ENCODE measurements at regions not wholly inside any gene's neighbourhood (a gene's known extent, or its start where the extent isn't known, plus 50 kb on each side); places are given as distances from the start of the nearest gene placed in this dataset.

DNA sequence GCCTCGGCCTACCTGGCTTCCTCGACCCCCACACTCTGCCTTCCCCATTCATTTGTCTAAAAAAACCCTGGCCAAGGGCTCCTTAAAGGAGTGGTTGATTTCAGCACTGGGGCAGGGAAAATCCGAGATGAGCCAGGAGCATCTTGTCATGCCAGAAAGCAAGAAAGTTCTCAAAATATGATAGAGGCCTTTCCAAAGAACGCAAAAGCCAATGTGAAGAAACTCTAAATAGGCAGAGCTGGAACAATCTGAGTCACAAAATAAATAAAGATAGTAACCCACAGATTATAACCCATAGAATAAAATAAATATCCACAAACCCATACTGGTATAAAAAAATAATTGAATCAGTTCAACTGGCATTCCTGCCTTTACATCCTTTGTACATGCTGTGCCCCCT is 192.3 kb upstream of the SALL1 start:
- no peak overlapping the region for H3K4me3 ChIP-seq
- no peak overlapping the region for H3K27ac ChIP-seq
- TF ChIP-seq, protein P1, sequence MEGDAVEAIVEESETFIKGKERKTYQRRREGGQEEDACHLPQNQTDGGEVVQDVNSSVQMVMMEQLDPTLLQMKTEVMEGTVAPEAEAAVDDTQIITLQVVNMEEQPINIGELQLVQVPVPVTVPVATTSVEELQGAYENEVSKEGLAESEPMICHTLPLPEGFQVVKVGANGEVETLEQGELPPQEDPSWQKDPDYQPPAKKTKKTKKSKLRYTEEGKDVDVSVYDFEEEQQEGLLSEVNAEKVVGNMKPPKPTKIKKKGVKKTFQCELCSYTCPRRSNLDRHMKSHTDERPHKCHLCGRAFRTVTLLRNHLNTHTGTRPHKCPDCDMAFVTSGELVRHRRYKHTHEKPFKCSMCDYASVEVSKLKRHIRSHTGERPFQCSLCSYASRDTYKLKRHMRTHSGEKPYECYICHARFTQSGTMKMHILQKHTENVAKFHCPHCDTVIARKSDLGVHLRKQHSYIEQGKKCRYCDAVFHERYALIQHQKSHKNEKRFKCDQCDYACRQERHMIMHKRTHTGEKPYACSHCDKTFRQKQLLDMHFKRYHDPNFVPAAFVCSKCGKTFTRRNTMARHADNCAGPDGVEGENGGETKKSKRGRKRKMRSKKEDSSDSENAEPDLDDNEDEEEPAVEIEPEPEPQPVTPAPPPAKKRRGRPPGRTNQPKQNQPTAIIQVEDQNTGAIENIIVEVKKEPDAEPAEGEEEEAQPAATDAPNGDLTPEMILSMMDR (IDR thresholded peaks at IDR 0.05), result no peak
- DNase-seq (ENCODE audit: low spot score), result no peak

DNA sequence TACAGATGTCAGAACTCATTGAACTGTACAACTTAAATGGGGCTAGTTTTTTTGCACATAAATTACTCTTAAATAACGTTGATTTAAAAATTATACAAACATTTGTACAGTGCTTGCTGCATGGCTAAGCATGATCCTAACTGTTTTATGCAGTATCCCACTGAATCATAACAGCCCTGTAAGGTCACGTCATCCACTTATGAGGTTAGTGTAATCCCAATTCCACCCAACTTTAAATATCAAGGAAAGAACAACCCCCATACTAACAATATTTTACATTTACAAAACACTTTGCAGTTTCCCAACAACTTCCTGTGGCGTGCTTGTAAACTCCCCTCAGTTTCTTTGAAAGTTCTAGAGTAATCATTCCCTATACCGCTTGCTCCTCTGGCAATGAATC is 190.1 kb upstream of the SALL1 start:
- TF ChIP-seq, protein P1 (IDR thresholded peaks at IDR 0.05), result no peak
- DNase-seq (ENCODE audit: low spot score), result no peak
- Histone ChIP-seq H3K27ac (no peak overlapping the region), H3K4me3 (no peak overlapping the region)

DNA sequence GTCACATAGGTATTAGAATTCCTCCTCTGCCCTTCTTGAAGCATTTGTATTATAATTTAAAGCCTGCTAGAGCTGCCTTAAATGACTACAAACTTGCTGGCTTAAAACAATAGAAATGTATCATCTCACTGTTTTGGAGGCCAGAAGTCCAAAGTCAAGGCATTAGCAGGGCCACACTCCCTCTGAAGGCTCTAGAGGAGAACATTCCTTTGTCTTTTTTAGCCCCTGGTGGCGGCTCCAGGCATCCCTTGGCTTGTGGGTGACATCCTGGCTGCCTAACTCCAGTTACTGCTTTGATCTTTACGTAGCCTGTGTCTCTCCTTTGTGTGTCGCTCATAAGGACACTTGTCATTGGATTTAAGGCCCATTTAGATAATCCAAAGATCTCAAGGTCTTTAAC is 186.6 kb upstream of the SALL1 start:
- DNase-seq (ENCODE audit: low spot score), result no peak
- Histone ChIP-seq H3K4me3 (no peak overlapping the region), H3K27ac (no peak overlapping the region)
- TF ChIP-seq, protein P1 (IDR thresholded peaks at IDR 0.05), result no peak

DNA sequence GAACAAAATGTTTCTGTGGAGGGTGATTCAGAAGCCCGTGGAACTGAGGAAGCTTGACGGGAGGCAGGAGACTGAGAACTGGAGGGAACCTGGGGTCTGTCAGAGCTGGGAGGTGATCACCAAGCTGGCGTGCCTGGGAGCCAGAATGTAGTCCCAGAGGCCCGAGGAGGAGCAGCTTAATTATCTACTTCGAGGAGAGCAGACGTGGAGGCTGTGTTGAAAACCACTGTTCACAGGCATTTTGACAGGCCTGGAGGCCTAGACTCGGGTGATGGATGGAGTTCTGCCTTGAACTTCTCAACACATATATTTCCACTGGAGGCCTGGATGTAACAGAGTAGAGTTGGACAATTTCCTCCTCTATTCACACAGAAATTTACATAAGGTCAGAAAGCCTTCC is 177.7 kb upstream of the SALL1 start:
- no peak overlapping the region for H3K4me3 ChIP-seq
- no peak for DNase-seq (ENCODE audit: low spot score)
- TF ChIP-seq, protein P1 (IDR thresholded peaks at IDR 0.05), result no peak
- no peak overlapping the region for H3K27ac ChIP-seq

DNA sequence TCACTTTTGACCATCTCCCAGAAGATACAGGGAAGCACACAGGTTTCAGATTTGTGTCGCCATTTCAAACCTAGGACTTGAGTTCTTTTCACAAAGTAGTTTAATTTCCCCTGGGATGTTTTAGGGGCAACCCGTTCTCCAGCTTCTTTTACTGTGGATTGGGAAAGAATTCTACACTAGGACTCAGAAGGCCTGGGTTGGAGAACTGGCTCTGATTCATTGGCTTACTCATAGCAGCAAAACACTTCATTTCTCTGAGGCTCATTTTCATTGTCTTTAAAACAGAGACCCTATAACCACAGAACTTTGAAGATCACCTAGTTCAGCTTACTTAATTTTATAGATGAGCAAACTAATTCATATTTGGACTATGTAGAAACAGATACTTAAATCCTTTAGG is 175.9 kb upstream of the SALL1 start:
- H3K4me3 ChIP-seq, result no peak overlapping the region
- H3K27ac ChIP-seq, result no peak overlapping the region
- no peak for DNase-seq (ENCODE audit: low spot score)
- TF ChIP-seq, protein P1 (IDR thresholded peaks at IDR 0.05), result no peak

DNA sequence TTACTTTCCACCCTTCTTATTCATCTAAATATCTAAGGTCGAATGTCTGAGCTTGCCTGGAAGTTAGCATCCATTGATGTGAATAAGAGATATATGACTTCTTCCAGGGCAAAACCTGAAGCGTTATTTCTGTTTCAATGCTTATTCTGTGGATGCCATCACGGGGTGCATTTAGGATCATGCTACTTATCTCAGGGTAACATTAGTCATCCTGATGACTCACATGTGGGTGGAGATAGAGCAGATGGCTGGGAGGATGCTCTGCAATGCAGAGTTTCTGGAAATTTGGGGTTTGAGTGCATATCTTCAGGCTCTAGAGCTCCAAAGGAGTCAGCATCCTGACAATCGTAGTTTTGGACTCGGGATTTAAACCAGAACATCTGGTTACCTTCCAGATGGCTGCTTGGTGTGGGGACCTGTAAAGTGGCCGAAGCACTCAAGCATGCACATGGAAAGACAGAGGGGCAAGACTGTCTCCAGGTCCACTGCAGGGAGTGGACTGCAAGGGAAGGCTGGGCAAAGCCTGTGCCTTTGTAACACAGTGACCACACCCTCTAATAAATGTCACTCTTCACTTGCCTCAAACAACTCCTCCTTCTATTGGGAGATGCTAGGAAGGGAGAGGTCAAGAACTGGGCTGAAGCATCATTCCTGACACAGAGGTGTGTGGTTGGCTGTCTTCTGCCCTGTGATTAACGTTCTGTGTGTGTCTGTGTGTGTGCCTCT is 175.2 kb upstream of the SALL1 start:
- TF ChIP-seq, protein P1 (IDR thresholded peaks at IDR 0.05), result no peak
- no peak for DNase-seq (ENCODE audit: low spot score)
- Histone ChIP-seq H3K4me3 (no peak overlapping the region), H3K27ac (no peak overlapping the region)

DNA sequence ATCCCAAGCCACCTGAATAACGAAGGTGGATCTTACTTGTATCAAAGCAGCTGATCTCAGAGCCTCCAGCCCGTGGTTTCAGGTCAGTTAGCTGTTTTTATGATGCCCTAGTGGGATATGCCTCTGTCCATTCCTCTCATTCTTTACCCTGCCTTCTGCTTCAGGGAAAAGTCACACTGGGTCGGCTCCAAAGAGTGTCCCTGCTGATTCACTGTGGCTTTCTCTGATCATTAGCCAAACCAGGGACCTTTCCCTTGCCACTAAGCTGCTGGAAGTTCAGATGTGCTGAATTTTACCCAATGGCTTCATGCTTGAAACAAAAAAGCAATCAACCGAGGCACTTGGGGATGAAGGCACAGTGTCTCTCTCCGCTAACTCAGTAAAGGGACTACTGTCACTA is 170.2 kb upstream of the SALL1 start:
- no peak for DNase-seq (ENCODE audit: low spot score)
- no peak overlapping the region for H3K27ac ChIP-seq
- TF ChIP-seq, protein P1 (IDR thresholded peaks at IDR 0.05), result no peak
- H3K4me3 ChIP-seq, result no peak overlapping the region
